Loucy (cell line): ENCODE measurements at regions not wholly inside any gene's neighbourhood (a gene's known extent, or its start where the extent isn't known, plus 50 kb on each side); places are given as distances from the start of the nearest gene placed in this dataset.

ENCODE experiments used
- H2AFZ ChIP-seq: fragments of 200-600 bp; sonication (generic); 2 replicates; pipeline ENCODE4 v1.6.0; 2016; ENCODE audit warnings: antibody characterized with exemption, mild to moderate bottlenecking, low read length, moderate library complexity
- H3F3A ChIP-seq: fragments of 200-600 bp; 2 replicates; pipeline ENCODE4 v1.6.0; 2016; ENCODE audit warnings: antibody characterized with exemption, low read depth, mild to moderate bottlenecking
- H3K27me3 ChIP-seq: fragments of 200-600 bp; sonication (generic); 2 replicates; pipeline ENCODE4 v1.6.1; 2014; ENCODE audit warnings: low read length, mild to moderate bottlenecking; ENCODE audit not compliant: insufficient read depth, poor library complexity, severe bottlenecking
- H3K36me3 ChIP-seq: fragments of 200-600 bp; sonication (generic); 2 replicates; pipeline ENCODE4 v1.6.1; 2016; ENCODE audit warnings: low read length; ENCODE audit not compliant: insufficient read depth
- H3K4me1 ChIP-seq: fragments of 200-600 bp; sonication (generic); 2 replicates; pipeline ENCODE4 v1.5.1; 2014; ENCODE audit warnings: low read length, mild to moderate bottlenecking; ENCODE audit not compliant: insufficient read depth, poor library complexity, severe bottlenecking
- H3K4me2 ChIP-seq: fragments of 200-600 bp; sonication (generic); 2 replicates; pipeline ENCODE4 v1.6.0; 2014; ENCODE audit warnings: antibody characterized with exemption, low read length, low read depth, mild to moderate bottlenecking; ENCODE audit not compliant: poor library complexity, severe bottlenecking
- H3K4me3 ChIP-seq: fragments of 200-600 bp; sonication (generic); 2 replicates; pipeline ENCODE4 v1.5.1; 2014; ENCODE audit warnings: low read length, mild to moderate bottlenecking, mixed read lengths; ENCODE audit not compliant: poor library complexity, severe bottlenecking
- H3K79me2 ChIP-seq: fragments of 200-600 bp; sonication (generic); 2 replicates; pipeline ENCODE4 v1.6.1; 2014; ENCODE audit warnings: low read length; ENCODE audit not compliant: insufficient read depth
- H3K9ac ChIP-seq: fragments of 200-600 bp; sonication (generic); 2 replicates; pipeline ENCODE4 v1.6.0; 2014; ENCODE audit warnings: mild to moderate bottlenecking, low read depth, low read length, moderate library complexity; ENCODE audit not compliant: poor library complexity, severe bottlenecking
- H3K9me2 ChIP-seq: fragments of 200-600 bp; sonication (generic); replicated peaks from 2 replicates; pipeline ENCODE4 v1.6.1; 2016; ENCODE audit warnings: low read depth, low read length, mixed read lengths
- H3K9me3 ChIP-seq: fragments of 200-600 bp; sonication (generic); 2 replicates; pipeline ENCODE4 v1.6.1; 2014; ENCODE audit warnings: mild to moderate bottlenecking, antibody characterized with exemption, low read length, low read depth; ENCODE audit not compliant: insufficient read depth
- H4K20me1 ChIP-seq: fragments of 200-600 bp; sonication (generic); 2 replicates; pipeline ENCODE4 v1.6.0; 2014; ENCODE audit warnings: antibody characterized with exemption, low read length, mild to moderate bottlenecking; ENCODE audit not compliant: insufficient read depth, poor library complexity, severe bottlenecking
- EZH2phosphoT487 ChIP-seq: fragments of 200-600 bp; IDR thresholded peaks from 2 replicates; pipeline ENCODE4 v1.6.1; 2018; ENCODE audit warnings: antibody characterized with exemption, mild to moderate bottlenecking, moderate library complexity, borderline replicate concordance
- TF ChIP-seq, protein P1 (sequence below): fragments of 200-600 bp; sonication (generic); conservative IDR thresholded peaks from 2 replicates; pipeline ENCODE4 v1.5.1; 2014; ENCODE audit warnings: mild to moderate bottlenecking, antibody characterized with exemption, low read length

DNA sequence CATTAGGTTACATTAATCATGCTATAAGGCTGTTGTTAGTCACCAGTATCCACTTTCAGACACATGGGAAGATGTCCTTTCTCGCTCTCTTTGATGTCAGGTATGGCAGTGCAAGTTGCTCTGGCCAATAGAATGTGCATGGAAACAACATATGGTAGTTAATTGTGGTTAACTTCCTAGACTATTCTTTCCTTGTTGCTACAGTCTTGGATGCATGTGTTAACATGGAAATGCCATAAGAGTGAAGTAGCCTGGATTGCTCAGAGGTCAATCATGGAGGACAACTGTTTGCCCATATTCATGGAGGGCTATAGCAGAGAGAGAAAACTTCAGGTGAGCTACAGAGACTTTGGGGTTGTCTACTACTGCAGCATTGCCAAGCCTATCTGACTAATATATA, 245.8 kb upstream of the GAS1 start:
- Histone ChIP-seq H3K4me1 (no peaks in the 10 kb centered on the region), H3K9ac (no peak overlapping the region), H3K9me2 (no peaks in the 10 kb centered on the region), H3K4me3 (no peak overlapping the region), H2AFZ (no peak overlapping the region), H4K20me1 (no peaks in the 10 kb centered on the region), H3F3A (no peaks in the 10 kb centered on the region), H3K36me3 (no peaks in the 10 kb centered on the region), H3K27me3 (no peaks in the 10 kb centered on the region), H3K79me2 (no peaks in the 10 kb centered on the region), H3K4me2 (no peak overlapping the region), H3K9me3 (no peaks in the 10 kb centered on the region)
- no peak for TF ChIP-seq EZH2phosphoT487
- TF ChIP-seq, protein P1, sequence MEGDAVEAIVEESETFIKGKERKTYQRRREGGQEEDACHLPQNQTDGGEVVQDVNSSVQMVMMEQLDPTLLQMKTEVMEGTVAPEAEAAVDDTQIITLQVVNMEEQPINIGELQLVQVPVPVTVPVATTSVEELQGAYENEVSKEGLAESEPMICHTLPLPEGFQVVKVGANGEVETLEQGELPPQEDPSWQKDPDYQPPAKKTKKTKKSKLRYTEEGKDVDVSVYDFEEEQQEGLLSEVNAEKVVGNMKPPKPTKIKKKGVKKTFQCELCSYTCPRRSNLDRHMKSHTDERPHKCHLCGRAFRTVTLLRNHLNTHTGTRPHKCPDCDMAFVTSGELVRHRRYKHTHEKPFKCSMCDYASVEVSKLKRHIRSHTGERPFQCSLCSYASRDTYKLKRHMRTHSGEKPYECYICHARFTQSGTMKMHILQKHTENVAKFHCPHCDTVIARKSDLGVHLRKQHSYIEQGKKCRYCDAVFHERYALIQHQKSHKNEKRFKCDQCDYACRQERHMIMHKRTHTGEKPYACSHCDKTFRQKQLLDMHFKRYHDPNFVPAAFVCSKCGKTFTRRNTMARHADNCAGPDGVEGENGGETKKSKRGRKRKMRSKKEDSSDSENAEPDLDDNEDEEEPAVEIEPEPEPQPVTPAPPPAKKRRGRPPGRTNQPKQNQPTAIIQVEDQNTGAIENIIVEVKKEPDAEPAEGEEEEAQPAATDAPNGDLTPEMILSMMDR: no peak

- H3K4me2 ChIP-seq: no peak overlapping the region
- no peak overlapping the region for H3K4me3 ChIP-seq
These were observed 246.9 kb upstream of the GAS1 start for GRCh38 chr9:87193925-87194868.

DNA sequence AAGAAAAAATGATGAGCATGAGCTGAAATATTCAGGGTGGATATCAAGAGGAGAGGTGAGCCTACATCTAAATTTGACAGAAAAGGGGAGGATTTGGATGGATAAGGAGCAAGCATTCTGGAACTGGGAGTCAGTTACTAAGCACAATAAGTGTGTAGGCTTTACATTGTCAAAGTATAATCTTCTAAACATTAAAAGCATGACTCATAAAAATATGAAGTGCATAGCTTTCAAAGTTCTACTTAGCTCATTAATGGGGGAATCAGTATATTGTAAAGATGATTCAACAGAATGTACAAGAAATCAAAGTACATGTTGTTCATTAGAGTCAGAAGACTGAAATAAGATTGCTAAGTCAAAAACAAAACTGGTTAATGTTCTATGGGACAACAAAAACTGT, 248.0 kb upstream of the GAS1 start:
- Histone ChIP-seq H3K9me3 (no peaks in the 10 kb centered on the region), H3F3A (no peaks in the 10 kb centered on the region), H3K4me1 (no peaks in the 10 kb centered on the region), H3K9ac (no peak overlapping the region), H3K36me3 (no peaks in the 10 kb centered on the region), H3K27me3 (no peaks in the 10 kb centered on the region), H3K9me2 (no peaks in the 10 kb centered on the region), H2AFZ (no peak overlapping the region), H4K20me1 (no peaks in the 10 kb centered on the region), H3K79me2 (no peaks in the 10 kb centered on the region), H3K4me3 (no peak overlapping the region), H3K4me2 (no peak overlapping the region)
- TF ChIP-seq, protein P1: no peak
- TF ChIP-seq EZH2phosphoT487: no peak

More at GRCh38 chr9:87193925-87194868, 246.9 kb upstream of the GAS1 start:
- H3K4me1 ChIP-seq: no peaks in the 10 kb centered on the region
- no peak overlapping the region for H3K9ac ChIP-seq
- no peak for TF ChIP-seq EZH2phosphoT487
- TF ChIP-seq, protein P1: no peak
- no peaks in the 10 kb centered on the region for H3K36me3 ChIP-seq
- no peaks in the 10 kb centered on the region for H3K27me3 ChIP-seq
- H4K20me1 ChIP-seq: no peaks in the 10 kb centered on the region
- no peak overlapping the region for H2AFZ ChIP-seq
- H3K9me2 ChIP-seq: no peaks in the 10 kb centered on the region
- no peaks in the 10 kb centered on the region for H3F3A ChIP-seq
- H3K79me2 ChIP-seq: no peaks in the 10 kb centered on the region
- no peaks in the 10 kb centered on the region for H3K9me3 ChIP-seq
